ENCODE measurements at regions not wholly inside any gene's neighbourhood (a gene's known extent, or its start where the extent isn't known, plus 50 kb on each side); places are given as distances from the start of the nearest gene placed in this dataset.

DNA sequence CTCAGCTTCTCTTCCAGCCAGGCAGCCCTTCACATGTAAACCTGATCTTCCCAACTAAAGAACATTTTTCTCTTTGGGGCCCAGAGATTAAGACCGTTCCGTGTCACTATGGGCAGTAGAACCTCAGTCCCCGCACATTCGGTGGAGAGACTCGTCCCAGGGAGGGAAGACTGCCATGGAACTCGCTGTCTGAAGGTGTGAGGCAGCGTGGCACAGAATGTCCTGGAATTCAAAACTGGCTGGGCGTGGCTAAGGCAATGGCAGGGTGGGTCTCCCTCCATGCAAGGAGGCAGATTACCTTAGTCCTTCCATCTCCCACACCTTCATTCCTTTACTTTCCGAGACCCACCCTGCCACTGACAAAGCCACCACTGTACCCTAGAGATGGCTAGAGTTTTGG, 57.4 kb upstream of the ZNF354A start:
- Mint-ChIP-seq H3K27ac (peak overlapping the region in 1 of 3 experiments; percentile 77), H3K4me1 (no peaks in the 10 kb centered on the region), H3K27me3 (ENCODE audit: low read depth) (peaks cover 25% of the 10 kb centered on the region), H3K36me3 (ENCODE audit: low read depth) (no peaks in the 10 kb centered on the region), H3K4me3 (no peak overlapping the region), H3K9me3 (peaks cover 12% of the 10 kb centered on the region)
- TF ChIP-seq, protein P1, sequence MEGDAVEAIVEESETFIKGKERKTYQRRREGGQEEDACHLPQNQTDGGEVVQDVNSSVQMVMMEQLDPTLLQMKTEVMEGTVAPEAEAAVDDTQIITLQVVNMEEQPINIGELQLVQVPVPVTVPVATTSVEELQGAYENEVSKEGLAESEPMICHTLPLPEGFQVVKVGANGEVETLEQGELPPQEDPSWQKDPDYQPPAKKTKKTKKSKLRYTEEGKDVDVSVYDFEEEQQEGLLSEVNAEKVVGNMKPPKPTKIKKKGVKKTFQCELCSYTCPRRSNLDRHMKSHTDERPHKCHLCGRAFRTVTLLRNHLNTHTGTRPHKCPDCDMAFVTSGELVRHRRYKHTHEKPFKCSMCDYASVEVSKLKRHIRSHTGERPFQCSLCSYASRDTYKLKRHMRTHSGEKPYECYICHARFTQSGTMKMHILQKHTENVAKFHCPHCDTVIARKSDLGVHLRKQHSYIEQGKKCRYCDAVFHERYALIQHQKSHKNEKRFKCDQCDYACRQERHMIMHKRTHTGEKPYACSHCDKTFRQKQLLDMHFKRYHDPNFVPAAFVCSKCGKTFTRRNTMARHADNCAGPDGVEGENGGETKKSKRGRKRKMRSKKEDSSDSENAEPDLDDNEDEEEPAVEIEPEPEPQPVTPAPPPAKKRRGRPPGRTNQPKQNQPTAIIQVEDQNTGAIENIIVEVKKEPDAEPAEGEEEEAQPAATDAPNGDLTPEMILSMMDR (IDR thresholded peaks at IDR 0.05; ENCODE audit: unreplicated experiment in 3 of 3): no peak

DNA sequence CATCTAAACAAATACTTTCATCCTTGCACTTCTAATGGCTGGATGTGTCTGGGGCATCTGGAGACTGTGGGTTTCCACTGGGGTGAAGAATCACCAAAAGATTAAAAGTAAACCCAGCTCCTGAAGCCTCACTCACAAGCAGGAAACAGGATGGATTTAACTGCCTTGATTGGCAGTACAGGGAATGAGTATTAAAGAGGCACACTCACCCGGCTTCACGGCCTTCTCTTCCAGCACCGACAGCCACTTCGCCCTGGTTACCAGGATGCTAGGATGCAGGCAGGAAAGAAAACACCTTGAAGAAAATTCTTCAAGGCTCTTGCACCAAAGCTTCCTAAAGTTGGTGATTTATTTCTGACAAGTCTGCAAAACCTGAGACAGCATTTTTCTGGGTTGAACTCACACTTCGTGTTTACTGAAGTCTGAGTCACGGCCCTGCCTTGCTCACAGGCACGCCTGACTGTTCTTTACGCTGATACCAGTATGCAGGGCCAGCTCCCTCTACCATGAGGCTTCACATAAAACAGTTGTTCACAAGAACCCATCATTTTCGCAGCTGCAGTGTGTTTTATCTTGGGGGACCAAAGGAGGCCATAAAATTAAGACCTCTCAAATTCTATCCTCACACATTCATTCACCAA, 56.5 kb upstream of the ZNF354A start:
- TF ChIP-seq, protein P1 (IDR thresholded peaks at IDR 0.05; ENCODE audit: unreplicated experiment in 3 of 3): no peak
- peaks cover 12% of the 10 kb centered on the region for H3K9me3 Mint-ChIP-seq
- no peak overlapping the region for H3K4me3 Mint-ChIP-seq
- peak overlapping the region in 2 of 3 experiments; percentile 11 to 77 for H3K27ac Mint-ChIP-seq
- peaks cover 4% of the 10 kb centered on the region for H3K4me1 Mint-ChIP-seq
- peaks cover 29% of the 10 kb centered on the region for H3K27me3 Mint-ChIP-seq (ENCODE audit: low read depth)
- no peaks in the 10 kb centered on the region for H3K36me3 Mint-ChIP-seq (ENCODE audit: low read depth)

DNA sequence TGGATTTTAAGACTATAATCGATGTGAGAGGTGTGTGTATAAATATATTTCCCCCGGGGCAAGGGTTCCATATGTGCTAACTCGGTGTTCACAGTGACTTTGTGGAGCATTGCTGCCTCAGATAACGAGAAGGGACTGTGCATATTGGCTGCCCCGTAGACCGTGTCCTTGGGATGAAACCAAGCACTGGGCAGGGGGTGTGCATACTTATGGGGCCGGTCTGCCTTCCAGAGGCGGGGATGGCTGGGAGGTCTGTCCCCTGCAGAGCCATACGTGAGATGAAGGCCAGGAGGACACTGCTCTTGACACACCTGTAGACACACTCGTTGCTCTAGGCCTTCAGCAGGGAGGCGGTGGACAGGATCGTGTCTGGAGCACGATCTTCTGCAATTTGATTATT, 56.0 kb upstream of the ZNF354A start:
- H3K4me3 Mint-ChIP-seq: no peak overlapping the region
- H3K27ac Mint-ChIP-seq: peak overlapping the region in 1 of 3 experiments; percentile 77
- TF ChIP-seq, protein P1 (IDR thresholded peaks at IDR 0.05; ENCODE audit: unreplicated experiment in 3 of 3): no peak
- peaks cover 29% of the 10 kb centered on the region for H3K27me3 Mint-ChIP-seq (ENCODE audit: low read depth)
- no peaks in the 10 kb centered on the region for H3K36me3 Mint-ChIP-seq (ENCODE audit: low read depth)
- H3K4me1 Mint-ChIP-seq: peaks cover 4% of the 10 kb centered on the region
- peaks cover 12% of the 10 kb centered on the region for H3K9me3 Mint-ChIP-seq

DNA sequence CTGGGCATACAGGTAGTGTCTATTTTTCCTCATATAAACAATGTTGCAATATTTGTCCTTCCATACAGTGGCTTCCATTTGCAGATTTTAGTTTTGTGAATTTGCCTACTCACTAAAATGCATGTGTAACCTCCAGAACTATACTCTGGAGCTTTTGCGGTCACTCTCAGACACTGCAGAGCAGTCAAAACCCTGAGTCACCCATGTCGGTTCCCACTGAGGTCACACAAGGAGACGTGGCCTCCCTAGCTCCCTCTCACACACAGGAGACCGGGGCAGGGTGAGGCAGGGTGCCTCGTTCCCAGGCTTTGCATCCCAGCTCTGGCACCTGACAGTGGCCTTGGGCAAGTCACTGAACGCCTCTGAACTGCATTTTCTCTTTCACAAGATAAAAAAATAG, 55.5 kb upstream of the ZNF354A start:
- Mint-ChIP-seq H3K27ac (peak overlapping the region in 1 of 3 experiments; percentile 77), H3K4me3 (no peak overlapping the region), H3K9me3 (peaks cover 12% of the 10 kb centered on the region), H3K36me3 (ENCODE audit: low read depth) (no peaks in the 10 kb centered on the region), H3K4me1 (peaks cover 4% of the 10 kb centered on the region), H3K27me3 (ENCODE audit: low read depth) (peaks cover 29% of the 10 kb centered on the region)
- TF ChIP-seq, protein P1 (IDR thresholded peaks at IDR 0.05; ENCODE audit: unreplicated experiment in 3 of 3): no peak

DNA sequence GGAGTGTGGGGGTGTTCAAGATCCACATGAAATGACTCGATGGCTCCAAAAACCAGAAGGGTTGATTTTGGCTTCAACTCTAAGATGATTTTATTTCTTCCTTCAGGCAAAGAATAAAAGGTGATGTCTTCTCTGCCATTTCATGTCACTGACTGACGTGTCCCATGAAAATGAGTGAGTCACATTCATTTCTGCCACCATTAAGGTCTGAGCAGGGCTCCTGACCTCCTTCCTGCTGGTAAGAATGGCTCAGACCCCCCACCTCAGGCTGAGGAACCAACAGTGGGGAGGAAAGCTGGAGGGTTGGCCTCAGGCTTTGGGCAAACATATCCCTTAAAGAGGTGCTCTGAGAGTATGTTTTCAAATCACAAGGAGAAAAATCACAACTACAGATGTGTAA, 53.9 kb upstream of the ZNF354A start:
- peaks cover 29% of the 10 kb centered on the region for H3K27me3 Mint-ChIP-seq (ENCODE audit: low read depth)
- TF ChIP-seq, protein P1 (IDR thresholded peaks at IDR 0.05; ENCODE audit: unreplicated experiment in 3 of 3): no peak
- H3K4me3 Mint-ChIP-seq: no peak overlapping the region
- H3K36me3 Mint-ChIP-seq (ENCODE audit: low read depth): no peaks in the 10 kb centered on the region
- H3K9me3 Mint-ChIP-seq: peaks cover 9% of the 10 kb centered on the region
- H3K27ac Mint-ChIP-seq: no peak overlapping the region
- H3K4me1 Mint-ChIP-seq: peaks cover 4% of the 10 kb centered on the region

DNA sequence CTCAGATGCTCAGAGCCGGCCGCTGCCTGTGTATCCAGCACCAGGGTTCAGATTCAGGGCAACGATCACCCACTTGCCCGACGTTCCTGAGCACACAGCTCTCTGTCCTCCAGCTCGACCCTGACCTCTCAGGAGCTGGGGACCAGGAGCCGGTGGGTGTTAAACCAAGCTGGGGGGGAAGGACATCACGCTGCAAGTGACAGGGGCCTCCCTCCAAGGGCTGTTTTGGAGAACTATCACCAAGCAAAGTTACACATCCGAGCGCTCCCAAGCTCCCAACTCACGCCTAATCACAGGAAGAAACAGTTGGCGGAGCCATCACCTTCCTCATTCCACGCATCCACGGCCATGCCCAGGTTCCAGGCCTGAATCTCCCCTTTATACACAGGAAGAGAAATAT, 51.5 kb upstream of the ZNF354A start:
- Mint-ChIP-seq H3K4me3 (no peak overlapping the region), H3K27me3 (ENCODE audit: low read depth) (peaks cover 24% of the 10 kb centered on the region), H3K36me3 (ENCODE audit: low read depth) (no peaks in the 10 kb centered on the region), H3K4me1 (peaks cover 4% of the 10 kb centered on the region), H3K27ac (peak overlapping the region in 1 of 3 experiments; percentile 97), H3K9me3 (peaks cover 9% of the 10 kb centered on the region)
- TF ChIP-seq, protein P1 (IDR thresholded peaks at IDR 0.05; ENCODE audit: unreplicated experiment in 3 of 3): no peak

All from nephron (organoid).